CD4-positive, alpha-beta T cell treated with Interferon alpha-2 for 1 hour (primary cell): ENCODE measurements at regions not wholly inside any gene's neighbourhood (a gene's known extent, or its start where the extent isn't known, plus 50 kb on each side); places are given as distances from the start of the nearest gene placed in this dataset.
"Not testable (repeated sequence)": the region's sequence is repeated elsewhere in the genome, so short reads cannot be mapped to it uniquely, and the experiment has no call there.

ENCODE experiments used
- DNase-seq, 2 donors: peaks; one replicate each; pipeline ENCODE4 v3.0.0-alpha.2; 2020 to 2022

DNA sequence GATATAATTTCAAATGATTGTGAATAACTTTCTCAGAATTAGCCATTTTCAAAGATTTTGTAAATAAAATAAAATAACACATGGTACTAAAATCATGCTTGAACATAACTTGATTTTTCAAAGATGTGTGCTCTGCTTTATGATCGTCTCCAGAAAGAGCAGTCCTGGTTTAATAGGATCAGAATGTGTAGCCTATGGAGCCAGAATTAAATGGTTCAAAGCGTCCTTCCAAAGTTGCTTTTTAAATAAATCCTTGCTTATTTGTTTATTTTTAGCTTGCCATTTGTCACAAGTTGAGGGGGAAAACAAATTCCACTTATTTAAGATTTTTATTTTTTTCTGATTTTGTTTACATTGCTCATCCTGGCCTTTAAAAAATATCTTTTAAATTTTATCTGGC is 123.7 kb upstream of the SPRED1 start:
- DNase-seq = no peak

DNA sequence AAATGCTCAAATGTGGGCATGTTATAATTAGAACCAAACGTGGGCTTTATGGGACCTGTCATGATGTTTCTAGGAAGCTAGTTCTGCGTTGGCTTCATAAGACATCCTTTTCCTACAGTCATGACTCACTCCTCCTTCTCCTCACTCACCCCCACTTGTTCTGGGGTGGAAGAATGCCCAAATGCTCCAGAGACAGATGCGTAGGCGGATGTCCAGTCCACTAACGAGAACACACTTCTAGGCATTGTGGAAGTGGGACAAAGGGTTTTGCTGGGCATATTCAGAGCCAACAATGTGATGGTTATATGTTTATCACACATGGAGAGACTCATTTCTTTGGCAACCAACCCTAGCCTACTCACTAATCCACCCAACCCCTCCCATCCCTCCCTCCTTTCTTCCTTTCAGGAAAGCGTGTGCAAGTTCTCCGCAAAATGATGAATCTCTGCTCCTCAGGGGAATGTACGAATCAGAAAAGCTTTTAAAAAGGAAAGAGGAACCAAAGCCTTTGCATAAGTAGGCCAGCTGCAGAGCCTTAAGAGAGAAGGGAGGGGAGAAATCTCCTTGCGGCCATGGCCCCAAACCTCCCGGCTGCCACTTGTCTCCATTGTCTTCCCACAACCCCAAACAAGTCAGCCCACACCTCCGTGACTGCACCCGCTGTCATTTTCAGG is 123.0 kb upstream of the SPRED1 start:
- peak in 1 of 2 donors; percentile 31 for DNase-seq

DNA sequence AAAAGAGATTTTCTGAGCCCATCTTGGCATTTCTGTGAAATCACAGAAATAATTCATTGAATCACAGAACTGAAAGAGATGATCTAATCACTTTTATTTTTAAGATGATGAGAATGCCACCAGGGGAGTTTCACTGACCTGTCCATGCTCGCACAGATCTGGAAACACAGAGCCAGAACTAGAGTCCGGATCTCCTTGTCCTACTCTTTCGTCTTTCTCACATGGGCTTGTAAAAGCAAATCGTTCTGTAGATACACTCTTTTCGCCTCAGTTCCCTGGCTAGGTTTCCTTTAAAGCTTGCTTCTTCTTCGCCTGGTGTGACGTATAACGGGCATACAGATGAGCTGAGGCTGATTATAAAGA is 122.5 kb upstream of the SPRED1 start:
- DNase-seq = no peak

DNA sequence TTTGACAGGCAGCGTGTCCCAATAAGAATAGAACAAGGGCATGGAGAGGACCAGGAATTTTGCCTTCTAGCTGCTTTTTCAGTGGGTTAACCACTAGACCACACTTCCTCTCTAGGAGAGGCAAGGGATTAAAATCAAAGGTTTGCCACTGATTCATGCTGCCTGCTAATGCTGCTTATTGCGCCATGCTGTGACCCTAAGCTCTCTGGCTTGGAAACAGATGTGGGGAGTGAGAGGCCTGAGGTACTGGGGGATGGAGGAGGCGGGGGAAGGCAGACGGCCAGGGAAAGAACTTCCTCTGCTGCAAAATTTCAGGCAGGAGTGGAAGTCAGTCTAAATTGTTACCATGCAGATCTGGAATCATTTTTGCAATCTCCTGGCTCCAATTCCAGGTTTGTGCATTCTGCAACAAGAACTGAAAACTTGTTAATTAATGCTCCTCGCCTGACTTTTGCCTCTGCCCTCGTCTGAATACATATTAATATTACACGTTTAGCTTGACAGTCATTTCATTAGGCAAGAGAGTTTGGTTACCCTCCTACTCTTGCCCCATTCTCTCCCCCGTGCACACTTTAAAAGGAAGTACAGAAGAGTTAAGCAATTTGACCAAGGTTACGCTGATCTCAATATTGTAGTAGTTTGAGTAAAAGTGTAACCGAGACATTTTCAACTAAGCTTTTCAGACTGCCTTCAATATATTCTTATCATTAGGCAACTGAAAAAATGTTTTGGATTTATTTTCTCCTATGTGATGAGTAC is 121.7 kb upstream of the SPRED1 start:
- peak in 1 of 2 donors; percentile 46 for DNase-seq

DNA sequence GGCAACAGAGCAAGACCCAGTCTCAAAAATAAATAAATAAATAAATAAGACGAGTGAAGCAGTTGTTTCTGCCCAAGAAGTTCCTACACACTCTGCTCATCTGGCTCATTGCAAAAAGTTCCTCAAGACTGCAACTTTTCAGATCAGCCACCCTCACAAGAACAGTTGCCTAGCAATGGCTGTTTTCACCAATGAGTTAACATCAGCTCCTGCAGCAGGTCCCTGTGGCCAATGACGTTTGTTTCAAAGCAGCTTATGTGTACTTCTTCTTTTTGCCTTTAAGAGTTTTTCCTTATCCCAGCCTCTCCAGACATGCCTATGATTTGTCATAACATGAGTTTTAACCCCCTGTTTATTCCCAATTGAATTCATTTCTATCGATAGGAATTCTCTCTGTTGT is 118.4 kb upstream of the SPRED1 start:
- DNase-seq = peak in 1 of 2 donors; percentile 15

DNA sequence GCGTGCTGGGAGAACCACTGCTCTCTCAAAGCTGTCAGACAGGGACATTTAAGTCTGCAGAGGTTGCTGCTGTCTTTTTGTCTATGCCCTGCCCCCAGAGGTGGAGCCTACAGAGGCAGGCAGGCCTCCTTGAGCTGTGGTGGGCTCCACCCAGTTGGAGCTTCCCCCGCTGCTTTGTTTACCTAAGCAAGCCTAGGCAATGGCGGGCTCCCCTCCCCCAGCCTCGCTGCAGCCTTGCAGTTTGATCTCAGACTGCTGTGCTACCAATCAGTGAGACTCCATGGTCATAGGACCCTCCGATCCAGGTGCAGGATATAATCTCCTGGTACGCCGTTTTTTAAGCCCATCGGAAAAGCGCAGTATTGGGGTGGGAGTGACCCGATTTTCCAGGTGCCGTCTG is 110.4 kb upstream of the SPRED1 start:
- DNase-seq = not testable (repeated sequence)

DNA sequence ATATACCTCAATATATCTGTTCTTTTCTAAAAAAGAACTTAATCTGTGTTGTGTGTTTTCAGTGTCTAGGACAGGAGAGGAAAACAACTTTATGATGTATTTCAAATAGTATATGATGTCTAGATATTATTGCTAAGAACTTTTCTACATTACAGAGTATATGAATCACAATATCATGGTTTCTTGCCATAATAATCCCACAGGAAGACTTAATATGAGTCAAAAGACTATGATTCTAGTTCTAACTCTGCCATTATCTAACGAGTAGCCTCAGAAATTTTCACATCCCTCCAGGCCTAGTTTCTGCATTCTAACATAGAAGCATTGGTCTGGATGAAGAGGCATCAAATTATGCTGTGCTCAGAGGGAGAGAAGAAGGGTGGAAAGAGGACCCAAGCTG is 107.7 kb upstream of the SPRED1 start:
- no peak for DNase-seq

DNA sequence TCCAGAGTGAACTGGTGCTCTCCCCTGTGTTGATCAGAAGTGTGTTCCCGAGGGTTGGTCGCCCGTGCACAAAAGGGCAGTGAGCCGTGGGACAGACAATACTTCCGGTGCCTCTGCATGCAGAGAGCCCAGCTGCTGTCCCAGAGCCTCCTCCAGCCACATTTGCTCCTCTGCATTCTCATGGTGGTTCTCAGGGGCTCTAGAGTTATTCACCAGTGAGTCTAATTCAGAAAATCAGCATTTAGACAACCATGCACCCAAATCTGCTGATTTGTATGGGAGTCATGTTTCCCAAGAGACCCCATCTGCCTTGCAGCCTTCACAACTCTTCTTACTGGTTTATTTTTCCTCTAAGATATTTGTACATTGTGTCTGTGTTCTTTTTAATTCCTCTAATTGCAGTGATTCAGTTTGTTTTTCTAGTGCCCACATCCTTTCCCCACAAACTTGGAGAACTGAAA is 107.0 kb upstream of the SPRED1 start:
- no peak for DNase-seq

DNA sequence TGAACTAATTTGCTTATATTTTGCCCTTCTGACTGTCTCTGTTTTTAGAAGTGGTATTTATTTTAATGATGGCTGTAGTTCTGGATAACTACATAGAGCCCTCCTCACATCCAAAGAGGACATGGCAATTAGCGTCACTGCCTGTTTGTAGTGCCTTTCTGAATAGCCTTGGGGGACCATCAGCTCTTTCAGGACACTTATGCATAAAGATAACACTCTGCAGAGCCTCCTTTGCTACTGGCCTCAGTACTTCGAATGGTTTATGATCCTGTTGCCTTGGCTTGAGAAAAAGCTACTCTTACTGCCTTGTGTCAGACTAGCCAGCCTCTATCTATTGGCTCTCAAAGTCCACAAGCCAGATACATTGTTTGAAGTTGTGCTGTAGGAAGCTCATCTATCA is 105.4 kb upstream of the SPRED1 start:
- no peak for DNase-seq

DNA sequence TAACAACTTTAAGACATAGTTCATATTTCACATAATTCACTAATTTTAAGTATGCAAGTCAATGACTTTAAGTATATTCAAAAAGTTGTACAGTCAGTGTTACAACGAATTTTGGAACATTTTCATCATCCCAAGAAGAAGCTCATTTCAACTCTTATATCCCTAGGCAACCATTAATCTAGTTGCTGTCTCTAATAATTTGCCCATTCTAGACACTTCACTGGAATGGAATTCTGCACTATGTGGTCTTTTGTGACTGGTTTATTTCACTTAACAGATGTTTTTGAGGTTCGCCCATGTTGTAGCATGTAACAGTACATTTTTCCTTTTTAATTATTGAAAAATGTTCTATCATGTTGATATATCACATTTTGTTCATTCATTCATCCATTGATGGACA is 104.2 kb upstream of the SPRED1 start:
- DNase-seq = no peak

DNA sequence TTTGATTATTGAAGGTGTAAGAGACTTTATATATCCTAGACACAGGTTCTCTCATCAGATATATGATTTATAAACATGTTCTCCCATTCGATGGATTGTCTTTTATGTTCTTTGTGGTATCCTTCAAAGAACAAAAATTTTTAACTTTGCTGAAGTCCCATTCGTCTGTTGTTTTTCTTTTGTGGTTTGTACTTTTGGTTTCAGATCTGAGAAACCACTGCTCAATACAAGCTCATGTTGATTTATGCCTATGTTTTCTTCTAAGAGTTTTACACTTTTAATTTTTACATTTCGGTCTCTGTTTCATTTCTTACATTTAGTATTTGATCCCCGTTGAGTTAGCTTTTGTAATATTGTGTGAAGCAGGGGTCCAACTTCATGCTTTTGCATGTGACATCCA is 103.3 kb upstream of the SPRED1 start:
- no peak for DNase-seq

DNA sequence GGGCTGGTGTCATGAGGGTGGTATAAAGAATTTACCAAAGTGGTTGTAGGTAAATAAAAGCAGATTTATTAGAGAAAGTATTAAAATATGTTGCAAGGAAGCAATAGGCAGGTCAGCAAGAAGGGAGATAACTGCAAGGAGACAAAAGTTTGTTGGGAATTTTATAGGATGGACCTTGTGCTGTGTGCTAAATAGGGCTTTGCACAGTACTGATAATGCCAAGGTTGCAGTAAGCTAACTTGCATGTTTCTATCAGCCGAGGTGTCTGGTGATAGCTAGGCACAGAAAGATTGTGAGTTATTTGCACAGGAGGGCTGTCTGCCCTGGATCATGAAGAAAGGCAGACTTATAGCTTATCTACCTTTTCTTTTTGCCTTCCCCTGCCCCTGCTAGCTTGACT is 102.5 kb upstream of the SPRED1 start:
- DNase-seq = no peak

DNA sequence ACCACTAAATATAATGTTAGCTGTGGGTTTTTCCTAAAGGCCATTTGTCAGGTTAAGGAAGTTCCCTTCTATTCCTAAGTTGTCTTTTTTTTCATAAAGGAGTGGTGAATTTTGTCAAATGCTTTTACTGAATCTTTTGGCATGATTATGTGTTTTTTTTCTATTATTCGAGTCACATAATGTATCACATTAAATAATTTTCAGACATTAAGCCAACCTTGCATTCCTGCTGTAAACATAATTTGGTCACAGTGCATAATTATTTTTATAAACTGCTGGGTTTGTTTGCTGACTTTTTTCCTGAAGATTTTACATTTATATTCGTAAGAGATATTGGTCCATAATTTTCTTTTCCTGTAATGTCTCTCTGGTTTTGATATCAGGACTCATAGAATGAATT is 101.8 kb upstream of the SPRED1 start:
- DNase-seq = no peak

DNA sequence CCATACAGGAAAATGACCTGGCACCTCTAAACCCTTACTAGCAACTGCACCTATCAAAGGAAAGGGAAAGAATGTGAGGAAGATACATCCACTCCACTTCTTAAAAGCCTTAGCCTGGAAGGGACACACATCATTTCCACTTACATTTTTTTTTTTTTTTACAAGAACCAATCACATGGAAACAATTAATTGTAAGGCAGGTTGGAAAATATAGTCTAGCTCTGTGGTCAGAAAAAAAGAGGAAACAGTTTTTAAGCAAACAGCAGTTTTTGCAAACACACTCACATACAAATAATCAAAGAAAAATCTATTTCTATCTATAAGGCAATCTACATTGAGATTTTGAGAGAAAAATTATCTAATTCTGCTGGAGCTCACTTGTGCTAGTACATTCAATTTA is 98.9 kb upstream of the SPRED1 start:
- no peak for DNase-seq

DNA sequence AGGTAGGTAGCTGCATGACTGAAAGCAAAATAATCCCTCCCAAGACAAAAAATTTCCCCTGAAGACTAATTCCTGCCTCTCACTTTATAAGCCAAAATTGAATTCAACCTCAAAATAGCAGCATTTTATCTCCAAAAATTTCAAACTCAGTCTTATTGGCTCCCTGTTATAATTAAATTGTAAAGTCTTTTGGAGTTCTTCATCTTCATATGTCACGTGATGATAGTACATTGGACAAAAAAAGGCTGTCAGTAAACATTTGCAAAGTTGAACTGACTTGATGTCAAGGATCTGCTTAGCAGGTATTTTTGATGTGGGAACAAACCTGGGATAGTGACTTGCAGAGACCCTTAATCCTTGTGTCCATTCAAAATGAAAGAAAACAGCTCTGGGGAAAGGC is 98.4 kb upstream of the SPRED1 start:
- DNase-seq = no peak

DNA sequence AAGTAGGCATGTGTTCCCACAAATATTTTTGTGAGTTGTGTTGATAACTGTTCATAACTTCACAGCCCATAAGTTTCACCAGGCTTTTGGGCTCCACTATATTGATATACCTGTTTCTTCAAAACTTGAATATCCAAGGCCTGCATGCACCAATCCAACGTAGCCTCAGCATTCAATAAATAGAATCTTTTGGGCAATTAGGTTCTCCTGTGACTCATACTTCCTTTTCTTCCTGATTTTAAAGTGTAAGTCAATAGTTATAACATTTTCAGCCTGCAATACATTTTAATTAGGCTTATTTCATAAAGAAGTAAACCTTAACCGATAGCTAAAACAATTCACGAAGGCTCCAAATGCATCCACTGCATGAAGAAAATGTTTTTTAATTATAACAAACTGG is 97.8 kb upstream of the SPRED1 start:
- no peak for DNase-seq

DNA sequence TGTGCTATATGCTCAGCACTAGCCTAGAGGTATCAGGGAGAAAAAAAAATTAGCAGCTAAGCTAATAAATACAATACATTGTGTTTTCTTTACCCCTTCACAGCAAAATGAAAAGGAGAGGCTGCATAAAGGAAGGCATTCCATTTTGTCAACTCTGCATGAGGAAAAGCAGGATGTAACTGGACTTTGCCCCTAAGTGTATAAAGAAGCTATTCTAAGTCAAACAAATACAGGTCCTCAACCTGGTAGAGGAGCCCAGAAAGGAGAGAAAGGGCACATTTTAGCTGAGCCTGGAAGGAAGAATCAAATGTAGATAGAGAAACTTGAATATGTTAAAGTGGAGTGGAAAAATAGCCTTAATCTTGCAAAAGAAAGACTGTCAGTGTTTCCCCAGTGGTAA is 89.0 kb upstream of the SPRED1 start:
- DNase-seq = no peak

DNA sequence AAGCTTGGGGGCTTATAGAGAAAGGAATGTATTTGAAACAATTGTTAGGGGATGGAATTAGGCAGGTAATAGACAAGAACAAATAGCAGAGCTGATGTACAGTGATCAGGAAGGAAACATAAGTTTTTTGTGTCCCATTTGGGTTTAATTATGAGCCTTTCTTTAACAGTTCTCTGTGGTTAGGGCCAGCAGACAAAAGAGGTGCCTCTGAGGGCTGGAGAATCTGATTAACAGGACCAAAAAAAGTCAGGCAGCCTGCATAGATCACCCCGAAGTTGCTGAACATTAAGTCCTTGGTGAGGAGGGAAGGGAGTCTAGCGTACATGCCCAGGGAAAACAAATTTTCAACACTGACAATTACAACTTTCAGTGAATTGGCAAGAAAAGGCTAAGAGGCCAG is 88.6 kb upstream of the SPRED1 start:
- DNase-seq = no peak

DNA sequence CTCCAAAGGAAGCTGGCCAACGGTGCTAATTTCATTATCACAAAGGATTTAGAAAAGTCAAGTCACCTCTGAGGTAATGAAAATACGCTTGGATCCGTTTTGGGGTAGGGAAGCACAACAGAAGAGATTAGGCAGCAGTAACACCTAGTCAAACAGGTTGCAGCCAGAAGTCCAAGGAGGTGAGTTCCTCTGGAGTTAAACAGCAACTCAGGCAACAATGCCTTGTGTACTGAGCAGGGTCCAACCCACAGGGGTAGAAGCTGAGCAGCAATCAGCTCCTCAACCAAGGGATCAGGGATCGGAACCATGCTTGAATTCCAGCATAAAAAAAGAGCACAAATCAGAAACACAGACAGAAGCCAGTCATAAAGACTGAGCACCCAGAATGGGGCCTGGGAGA is 88.1 kb upstream of the SPRED1 start:
- DNase-seq = no peak

DNA sequence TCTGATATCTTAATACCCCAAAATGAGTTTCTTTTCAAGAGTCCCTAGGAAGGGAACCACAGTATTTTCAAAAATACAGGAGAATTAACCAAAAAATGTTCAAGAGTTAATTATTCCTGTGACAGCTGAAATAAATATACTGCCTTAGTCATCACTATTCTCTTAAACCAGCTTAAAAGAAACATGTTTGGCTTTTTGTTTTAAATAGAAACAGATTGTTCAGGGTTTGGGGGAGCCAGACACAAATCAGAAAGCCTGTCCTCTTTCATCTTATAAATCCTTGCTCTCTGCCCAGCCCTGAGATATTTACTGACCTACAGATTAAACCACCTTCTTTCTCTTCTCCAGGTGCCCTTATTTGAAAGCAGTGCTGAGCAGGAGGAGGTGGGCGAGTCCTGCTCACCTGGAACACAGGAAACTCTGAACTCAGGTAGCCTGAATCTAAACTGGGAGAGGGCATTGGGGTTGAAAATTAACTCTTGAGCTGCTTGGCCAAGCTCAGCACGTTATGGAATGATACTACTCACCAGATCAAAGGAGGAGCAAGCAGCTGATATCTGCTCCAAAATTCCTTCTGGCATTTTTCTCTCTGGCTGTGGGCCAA is 84.1 kb upstream of the SPRED1 start:
- no peak for DNase-seq

DNA sequence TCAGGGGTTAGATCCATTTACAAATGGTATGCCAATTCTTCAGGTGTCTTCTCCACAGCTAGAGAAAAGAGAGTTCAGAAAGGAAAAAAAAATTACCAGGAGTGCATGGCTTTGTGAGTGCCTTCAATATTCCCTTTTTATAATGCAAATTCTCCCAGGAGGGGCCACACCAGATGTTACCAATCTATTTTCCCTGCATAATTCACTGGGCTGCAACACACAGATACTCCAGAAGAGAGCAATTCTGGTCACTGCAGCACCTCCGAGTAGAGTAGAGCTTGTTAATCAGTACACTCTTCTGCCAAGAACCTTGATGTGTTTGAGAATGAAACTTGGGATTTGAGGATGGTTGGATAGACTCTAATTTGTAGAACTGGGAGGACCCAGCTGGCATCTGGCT is 80.7 kb upstream of the SPRED1 start:
- no peak for DNase-seq

DNA sequence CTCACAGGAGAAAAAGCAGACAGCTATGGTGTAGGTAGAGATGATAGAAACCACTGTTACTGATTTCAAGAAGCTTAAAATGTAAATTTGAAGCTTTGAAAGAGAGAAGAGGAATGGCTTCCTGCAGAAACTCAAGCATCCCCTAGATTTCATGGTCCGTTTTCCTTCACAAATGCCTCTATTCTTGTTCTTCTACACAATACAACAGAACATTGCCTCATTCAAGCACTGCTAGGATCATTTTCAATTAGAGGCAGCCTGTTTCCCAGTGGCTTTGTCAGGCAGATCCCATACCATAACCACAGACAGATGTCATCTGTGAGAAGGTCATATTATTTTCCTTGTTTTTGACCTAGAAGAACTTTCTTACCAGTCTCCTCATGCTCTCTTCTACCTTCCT is 77.9 kb upstream of the SPRED1 start:
- no peak for DNase-seq

DNA sequence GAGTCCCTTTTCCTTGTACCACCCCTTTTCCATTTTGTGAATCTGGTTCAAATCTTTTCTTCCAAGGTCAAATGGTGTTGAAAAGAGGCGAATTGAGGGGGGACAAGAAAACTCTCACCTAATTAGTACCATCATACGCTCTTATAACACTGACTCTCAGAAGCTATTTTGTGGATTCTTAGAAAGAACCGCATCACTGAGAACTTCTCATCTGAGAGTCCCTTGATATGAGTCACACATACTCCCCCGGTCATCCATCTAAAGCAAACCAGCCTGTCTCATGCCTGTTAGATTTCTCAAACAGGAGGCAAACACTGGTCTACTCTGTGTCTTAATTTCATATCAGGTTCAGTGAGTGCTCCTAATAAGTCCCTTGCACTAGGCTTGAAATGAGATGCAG is 76.5 kb upstream of the SPRED1 start:
- DNase-seq = no peak

DNA sequence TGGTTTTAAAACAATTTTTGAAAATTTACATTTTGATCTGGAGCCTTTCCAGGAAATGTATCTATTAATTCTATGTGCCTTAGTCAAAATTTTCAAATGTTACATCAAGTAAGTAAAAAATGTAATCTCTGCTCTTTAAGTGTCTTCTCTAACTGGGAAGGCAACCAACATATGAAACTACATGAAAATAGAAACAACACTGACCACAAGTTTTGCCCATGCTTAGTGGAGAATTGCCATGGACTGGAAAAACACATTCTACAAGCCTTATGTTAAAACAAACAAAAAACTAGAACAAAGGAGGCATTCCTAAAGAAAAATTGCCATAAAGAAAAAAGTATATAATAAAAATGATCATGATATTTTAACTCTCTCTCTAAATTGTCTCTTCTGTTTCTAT is 75.9 kb upstream of the SPRED1 start:
- no peak for DNase-seq

DNA sequence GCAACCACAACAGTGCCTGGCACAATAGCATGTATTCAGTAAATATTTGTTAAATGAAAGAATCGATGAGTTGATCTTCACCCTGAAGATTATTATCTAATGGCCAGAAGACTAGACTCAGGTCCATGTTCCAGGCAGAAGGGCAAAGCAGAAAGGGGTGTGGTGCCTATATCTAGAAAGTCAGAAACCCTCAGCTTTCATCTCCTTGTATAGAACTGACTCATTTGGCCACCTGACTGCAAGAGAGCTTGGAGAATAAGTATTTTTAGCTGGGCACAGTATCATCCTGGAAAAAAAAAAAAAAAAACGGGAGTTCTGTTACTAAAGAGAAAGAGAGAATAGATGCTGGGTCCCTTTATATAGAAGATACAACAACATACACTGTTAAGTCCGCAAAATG is 69.7 kb upstream of the SPRED1 start:
- no peak for DNase-seq
